SU-DHL-6 (cell line): ENCODE measurements at regions not wholly inside any gene's neighbourhood (a gene's known extent, or its start where the extent isn't known, plus 50 kb on each side); places are given as distances from the start of the nearest gene placed in this dataset.

Experiments used
- H2AFZ ChIP-seq: fragments of 200-600 bp; sonication (generic); 2 replicates; pipeline ENCODE4 v1.6.1; 2014; ENCODE audit warnings: low read depth, mild to moderate bottlenecking, moderate library complexity, mixed read lengths, antibody characterized with exemption, low read length; ENCODE audit not compliant: severe bottlenecking
- H3F3A ChIP-seq: fragments of 200-600 bp; shearing (Covaris generic); 2 replicates; pipeline ENCODE4 v1.6.0; 2016; ENCODE audit warnings: antibody characterized with exemption, mild to moderate bottlenecking; ENCODE audit not compliant: insufficient read depth
- H3K27ac ChIP-seq: fragments of 200-600 bp; sonication (generic); 2 replicates; pipeline ENCODE4 v1.5.1; 2016; ENCODE audit warnings: low read depth, mild to moderate bottlenecking, low read length, moderate library complexity, mixed read lengths
- H3K27me3 ChIP-seq: fragments of 200-600 bp; sonication (generic), shearing (Covaris generic); 2 replicates; pipeline ENCODE4 v1.6.0; 2014; ENCODE audit warnings: mild to moderate bottlenecking, low read length
- H3K36me3 ChIP-seq: fragments of 200-600 bp; sonication (generic); 2 replicates; pipeline ENCODE4 v1.6.1; 2014; ENCODE audit warnings: mild to moderate bottlenecking, low read length, mixed read lengths
- H3K4me2 ChIP-seq: fragments of 300-600, 200-600 bp; shearing (Covaris generic), sonication (generic); 2 replicates; pipeline ENCODE4 v1.6.0; 2014; ENCODE audit warnings: low read length, low read depth, mild to moderate bottlenecking; ENCODE audit not compliant: poor library complexity, severe bottlenecking
- H3K4me3 ChIP-seq: fragments of 200-600 bp; sonication (generic); 2 replicates; pipeline ENCODE4 v1.5.1; 2014; ENCODE audit warnings: antibody characterized with exemption, low read length, mild to moderate bottlenecking, mixed read lengths; ENCODE audit not compliant: insufficient read depth, poor library complexity, severe bottlenecking
- H3K79me2 ChIP-seq: fragments of 200-600 bp; sonication (generic); 2 replicates; pipeline ENCODE4 v1.6.1; 2014; ENCODE audit warnings: mild to moderate bottlenecking, low read length, moderate library complexity; ENCODE audit not compliant: insufficient read depth
- H3K9ac ChIP-seq: fragments of 200-600 bp; sonication (generic); 2 replicates; pipeline ENCODE4 v1.7.0; 2014; ENCODE audit warnings: mild to moderate bottlenecking, low read length
- H3K9me2 ChIP-seq: fragments of 200-600 bp; sonication (generic); replicated peaks from 2 replicates; pipeline ENCODE4 v1.6.1; 2014; ENCODE audit warnings: low read length; ENCODE audit not compliant: insufficient read depth
- H3K9me3 ChIP-seq: fragments of 200-600 bp; sonication (generic); 2 replicates; pipeline ENCODE4 v1.6.1; 2014; ENCODE audit warnings: low read length, mixed read lengths; ENCODE audit not compliant: insufficient read depth
- H4K20me1 ChIP-seq: fragments of 200-600 bp; sonication (generic); 2 replicates; pipeline ENCODE4 v1.6.1; 2014; ENCODE audit warnings: low read depth, mild to moderate bottlenecking, antibody characterized with exemption, low read length, moderate library complexity, mixed read lengths
- EZH2phosphoT487 ChIP-seq: fragments of 200-600 bp; sonication (generic), shearing (Covaris generic); conservative IDR thresholded peaks from 2 replicates; pipeline ENCODE4 v1.6.1; 2018; ENCODE audit warnings: mild to moderate bottlenecking, antibody characterized with exemption, low read length, moderate library complexity, mixed read lengths
- TF ChIP-seq, protein P1 (sequence below): fragments of 200-600 bp; sonication (generic); IDR thresholded peaks from one replicate; pipeline ENCODE4 v1.5.1; 2017; ENCODE audit warnings: antibody characterized with exemption, mild to moderate bottlenecking, low read length, moderate library complexity; ENCODE audit not compliant: insufficient read depth, poor library complexity, severe bottlenecking

DNA sequence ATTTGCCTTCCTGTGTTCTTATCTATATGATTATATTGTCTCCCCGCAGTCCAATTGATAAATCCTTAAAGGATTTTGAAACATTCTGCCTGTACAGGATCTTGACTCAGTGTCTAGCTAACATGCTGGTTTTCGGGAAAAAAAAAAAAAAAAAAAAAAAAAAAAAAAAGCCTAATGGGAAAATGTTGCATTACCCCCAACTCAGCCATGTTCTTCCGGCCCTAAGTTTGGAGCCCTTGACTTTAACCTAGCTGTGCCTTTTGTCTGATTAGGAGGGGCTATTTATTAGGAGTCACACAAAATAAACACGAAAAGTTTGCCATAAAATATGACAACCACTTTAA, 244.4 kb upstream of the TCF21 start:
- Histone ChIP-seq H3K36me3 (no peaks in the 10 kb centered on the region), H3K27ac (no peak overlapping the region), H3K27me3 (no peaks in the 10 kb centered on the region), H3K9me2 (no peaks in the 10 kb centered on the region), H2AFZ (no peak overlapping the region), H3K9me3 (no peaks in the 10 kb centered on the region), H3K4me3 (no peak overlapping the region), H3F3A (no peaks in the 10 kb centered on the region), H4K20me1 (no peaks in the 10 kb centered on the region), H3K9ac (no peak overlapping the region), H3K4me2 (no peak overlapping the region), H3K79me2 (no peaks in the 10 kb centered on the region)
- TF ChIP-seq EZH2phosphoT487, result no peak
- TF ChIP-seq, protein P1, sequence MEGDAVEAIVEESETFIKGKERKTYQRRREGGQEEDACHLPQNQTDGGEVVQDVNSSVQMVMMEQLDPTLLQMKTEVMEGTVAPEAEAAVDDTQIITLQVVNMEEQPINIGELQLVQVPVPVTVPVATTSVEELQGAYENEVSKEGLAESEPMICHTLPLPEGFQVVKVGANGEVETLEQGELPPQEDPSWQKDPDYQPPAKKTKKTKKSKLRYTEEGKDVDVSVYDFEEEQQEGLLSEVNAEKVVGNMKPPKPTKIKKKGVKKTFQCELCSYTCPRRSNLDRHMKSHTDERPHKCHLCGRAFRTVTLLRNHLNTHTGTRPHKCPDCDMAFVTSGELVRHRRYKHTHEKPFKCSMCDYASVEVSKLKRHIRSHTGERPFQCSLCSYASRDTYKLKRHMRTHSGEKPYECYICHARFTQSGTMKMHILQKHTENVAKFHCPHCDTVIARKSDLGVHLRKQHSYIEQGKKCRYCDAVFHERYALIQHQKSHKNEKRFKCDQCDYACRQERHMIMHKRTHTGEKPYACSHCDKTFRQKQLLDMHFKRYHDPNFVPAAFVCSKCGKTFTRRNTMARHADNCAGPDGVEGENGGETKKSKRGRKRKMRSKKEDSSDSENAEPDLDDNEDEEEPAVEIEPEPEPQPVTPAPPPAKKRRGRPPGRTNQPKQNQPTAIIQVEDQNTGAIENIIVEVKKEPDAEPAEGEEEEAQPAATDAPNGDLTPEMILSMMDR, result no peak

DNA sequence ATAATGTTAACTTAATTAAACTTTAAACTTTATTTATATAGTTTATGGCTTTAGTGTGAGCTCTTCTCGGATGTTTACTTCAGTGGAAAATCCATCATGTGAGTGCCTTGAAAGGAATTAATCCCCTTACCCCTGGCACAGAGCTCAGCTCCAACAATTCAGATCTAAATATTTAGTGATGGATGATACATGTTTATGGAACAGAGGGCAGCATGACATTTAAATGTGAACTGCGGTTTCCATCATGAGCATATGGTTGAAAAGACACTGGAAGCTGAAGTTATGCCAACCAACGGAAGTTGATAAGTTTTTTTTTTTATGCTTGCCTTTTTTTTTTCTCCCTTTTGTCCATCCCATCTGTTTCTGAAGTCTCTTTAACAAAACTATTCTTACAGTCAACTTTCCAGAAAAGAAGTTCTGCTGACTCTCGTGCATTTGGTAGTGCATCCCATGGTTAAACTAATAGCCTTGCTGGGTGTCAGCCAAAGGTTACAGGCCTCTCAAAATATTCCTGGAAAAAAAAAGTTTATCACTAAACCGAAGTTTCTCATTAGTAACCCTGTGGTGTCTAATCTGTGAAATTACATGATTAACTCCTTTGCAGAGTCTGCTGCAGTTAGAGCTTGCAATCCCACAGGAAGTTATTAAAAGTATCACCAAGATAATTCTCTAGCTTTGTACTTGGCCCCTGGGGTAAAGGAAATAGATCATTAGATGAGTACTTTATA, 243.9 kb upstream of the TCF21 start:
- Histone ChIP-seq H3K4me2 (no peak overlapping the region), H3F3A (no peaks in the 10 kb centered on the region), H3K27me3 (no peaks in the 10 kb centered on the region), H2AFZ (no peak overlapping the region), H3K9me3 (no peaks in the 10 kb centered on the region), H3K4me3 (no peak overlapping the region), H3K9me2 (no peaks in the 10 kb centered on the region), H3K27ac (no peak overlapping the region), H3K79me2 (no peaks in the 10 kb centered on the region), H3K9ac (no peak overlapping the region), H4K20me1 (no peaks in the 10 kb centered on the region), H3K36me3 (no peaks in the 10 kb centered on the region)
- TF ChIP-seq, protein P1, result no peak
- no peak for TF ChIP-seq EZH2phosphoT487

DNA sequence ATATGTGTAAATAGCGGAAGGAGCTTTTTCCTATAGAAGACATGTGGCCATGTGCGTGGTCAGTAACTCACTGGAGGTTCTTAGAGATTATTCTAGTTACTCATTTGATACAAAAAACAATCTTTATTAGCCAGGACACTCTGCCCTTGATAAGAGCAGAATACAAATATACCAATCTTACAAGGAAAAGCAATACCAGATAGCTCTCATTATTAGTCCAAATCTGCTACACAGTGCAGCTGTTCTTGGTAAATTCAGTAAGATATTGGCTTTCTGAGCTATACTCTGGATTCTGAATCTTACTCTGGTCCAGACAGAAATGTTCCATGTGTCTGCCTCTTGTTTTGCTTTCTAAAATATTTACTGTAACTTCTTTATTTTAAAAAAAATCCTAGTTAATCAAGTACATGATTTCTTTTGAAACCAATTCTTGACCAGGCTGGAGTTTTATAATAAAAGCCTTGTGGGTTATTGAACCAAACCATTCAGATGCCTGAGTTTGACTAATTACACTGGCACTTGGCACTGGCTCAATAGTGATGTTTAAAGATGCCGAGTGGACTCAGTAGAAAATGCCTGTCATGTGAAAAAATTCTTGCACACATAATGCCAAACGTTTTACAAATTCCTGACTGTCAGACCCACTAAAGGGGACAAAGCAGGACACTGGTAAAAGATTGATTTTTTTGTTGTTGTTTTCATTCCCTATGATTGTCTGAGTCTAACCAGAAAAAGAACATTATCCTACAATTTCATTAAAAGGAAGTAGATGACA, 242.8 kb upstream of the TCF21 start:
- no peaks in the 10 kb centered on the region for H3K9me2 ChIP-seq

More for the DNA sequence above, 242.8 kb upstream of the TCF21 start:
- H3K4me2 ChIP-seq, result no peak overlapping the region
- no peaks in the 10 kb centered on the region for H3K79me2 ChIP-seq
- H3K9ac ChIP-seq, result no peak overlapping the region
- no peaks in the 10 kb centered on the region for H3K9me3 ChIP-seq
- H3K27me3 ChIP-seq, result no peaks in the 10 kb centered on the region
- TF ChIP-seq, protein P1, result no peak
- no peak for TF ChIP-seq EZH2phosphoT487
- H3K36me3 ChIP-seq, result no peaks in the 10 kb centered on the region
- no peaks in the 10 kb centered on the region for H3F3A ChIP-seq
- H3K4me3 ChIP-seq, result no peak overlapping the region
- H4K20me1 ChIP-seq, result no peaks in the 10 kb centered on the region
- no peak overlapping the region for H3K27ac ChIP-seq
- H2AFZ ChIP-seq, result no peak overlapping the region
